Upper lobe of left lung (tissue), 6 donors: ENCODE measurements at regions not wholly inside any gene's neighbourhood (a gene's known extent, or its start where the extent isn't known, plus 50 kb on each side); places are given as distances from the start of the nearest gene placed in this dataset.

Experiments
- ATAC-seq, 2 donors: fragments of 200-7000 bp; cut with Tn5 transposase; one replicate each; pipeline ENCODE4 v1.9.1; 2022; ENCODE audit warnings: mild to moderate bottlenecking in 2 of 2, moderate library complexity in 2 of 2; ENCODE audit not compliant: low FRiP score in 2 of 2
- DNase-seq, 2 donors: peaks; one replicate each; pipeline ENCODE4 v3.0.0-alpha.2; 2019 to 2020
- H3K27ac ChIP-seq, 4 donors: fragments of 200-600 bp; sonication (generic); one replicate each; pipeline ENCODE4 v1.5.1; 2016 to 2019
- H3K27me3 ChIP-seq, 4 donors: fragments of 200-600 bp; sonication (generic); one replicate each; pipeline ENCODE4 v1.5.1; 2017 to 2019
- H3K36me3 ChIP-seq, 4 donors: fragments of 200-600 bp; sonication (generic); one replicate each; pipeline ENCODE4 v1.5.1; 2016 to 2019
- H3K4me1 ChIP-seq, 4 donors: fragments of 200-600 bp; sonication (generic); one replicate each; pipeline ENCODE4 v1.5.1; 2018 to 2019
- H3K4me3 ChIP-seq, 4 donors: fragments of 200-600 bp; sonication (generic); one replicate each; pipeline ENCODE4 v1.5.1; 2017 to 2019; ENCODE audit warnings: mild to moderate bottlenecking in 2 of 4, moderate library complexity in 1 of 4
- H3K9me3 ChIP-seq, 4 donors: fragments of 200-600 bp; sonication (generic); one replicate each; pipeline ENCODE4 v1.5.1; 2018 to 2019
- CTCF ChIP-seq, 6 experiments: fragments of 450-650 bp in 4 of 6; fragments of 200-600 bp in 2 of 6; sonication (generic) in 2 of 6; IDR thresholded peaks; one replicate each; pipeline ENCODE4 v1.5.1; 2016 to 2019; ENCODE audit warnings: antibody characterized with exemption in 6 of 6
- EP300 ChIP-seq, 4 donors: sonication (generic); formaldehyde crosslinking; IDR thresholded peaks; one replicate each; pipeline ENCODE4 v1.5.1; 2017; ENCODE audit warnings: antibody characterized with exemption in 4 of 4, control low read depth in 2 of 4
- POLR2A ChIP-seq, 4 donors: fragments of 450-650 bp; IDR thresholded peaks; one replicate each; pipeline ENCODE4 v1.5.1; 2016 to 2017; ENCODE audit warnings: antibody characterized with exemption in 4 of 4, mild to moderate bottlenecking in 2 of 4
- POLR2AphosphoS5 ChIP-seq, 2 donors: sonication (generic); formaldehyde crosslinking; IDR thresholded peaks; one replicate each; pipeline ENCODE4 v1.5.1; 2017; ENCODE audit warnings: antibody characterized with exemption in 2 of 2
- WGBS, 2 donors: methylation state at CpG; one replicate each; pipeline ENCODE4 v1.1.5; 2017 to 2018; 5-methylcytosine and 5-hydroxymethylcytosine counted together
- donor health status: DM: no; HTN: no; CAD: no; lungs with moderate emphysema.
- donor health status: DM: no; HTN: yes; CAD: no; lungs with severe emphysema.

- H3K27ac ChIP-seq: no peak overlapping the region
- WGBS, 2 donors: 55 to 68% methylated on average over 9 of the region's 9 CpGs
- no peaks in the 10 kb centered on the region for H3K9me3 ChIP-seq
- DNase-seq (no peak), ATAC-seq (no peak)
- no peaks in the 10 kb centered on the region for H3K4me1 ChIP-seq
- no peak overlapping the region for H3K4me3 ChIP-seq
- H3K27me3 ChIP-seq: no peaks in the 10 kb centered on the region
- TF ChIP-seq CTCF (IDR thresholded peaks at IDR 0.05): no peak
- no peak for TF ChIP-seq EP300 (IDR thresholded peaks at IDR 0.05)
- no peak for TF ChIP-seq POLR2AphosphoS5 (IDR thresholded peaks at IDR 0.05)
- no peak for TF ChIP-seq POLR2A (IDR thresholded peaks at IDR 0.05)
- H3K36me3 ChIP-seq: no peaks in the 10 kb centered on the region
These were observed 112.2 kb upstream of the MEIS1 start for GRCh38 chr2:66322506-66323260.

- no peak for TF ChIP-seq POLR2A (IDR thresholded peaks at IDR 0.05)
- TF ChIP-seq POLR2AphosphoS5 (IDR thresholded peaks at IDR 0.05): no peak
- no peak for TF ChIP-seq CTCF (IDR thresholded peaks at IDR 0.05)
- no peak for TF ChIP-seq EP300 (IDR thresholded peaks at IDR 0.05)
- Histone ChIP-seq H3K4me1 (no peaks in the 10 kb centered on the region), H3K27me3 (no peaks in the 10 kb centered on the region), H3K36me3 (no peaks in the 10 kb centered on the region), H3K27ac (no peak overlapping the region), H3K4me3 (no peak overlapping the region), H3K9me3 (peaks cover 0 to under 1% (median 0%) of the 10 kb centered on the region in 4 donors)
- DNase-seq: no peak
- 62 to 66% methylated on average over 3 of the region's 3 CpGs for WGBS, 2 donors
- ATAC-seq: no peak
These were observed 116.8 kb upstream of the MEIS1 start for GRCh38 chr2:66318009-66318561.

GRCh38 chr2:66317268-66317890 is 117.5 kb upstream of the MEIS1 start:
- Histone ChIP-seq H3K36me3 (no peaks in the 10 kb centered on the region), H3K4me1 (no peaks in the 10 kb centered on the region), H3K4me3 (no peak overlapping the region), H3K9me3 (peaks cover 0 to 8% (median 0%) of the 10 kb centered on the region in 4 donors), H3K27ac (no peak overlapping the region), H3K27me3 (no peaks in the 10 kb centered on the region)
- ATAC-seq (no peak), DNase-seq (no peak)
- 60 to 61% methylated on average over 4 of the region's 4 CpGs for WGBS, 2 donors
- no peak for TF ChIP-seq POLR2AphosphoS5 (IDR thresholded peaks at IDR 0.05)
- no peak for TF ChIP-seq EP300 (IDR thresholded peaks at IDR 0.05)
- no peak for TF ChIP-seq CTCF (IDR thresholded peaks at IDR 0.05)
- no peak for TF ChIP-seq POLR2A (IDR thresholded peaks at IDR 0.05)

- Histone ChIP-seq H3K27me3 (no peaks in the 10 kb centered on the region), H3K27ac (no peak overlapping the region), H3K36me3 (no peaks in the 10 kb centered on the region), H3K4me3 (no peak overlapping the region), H3K4me1 (peaks cover 0 to 2% (median 0%) of the 10 kb centered on the region in 4 donors), H3K9me3 (peaks cover 0 to 2% (median 0%) of the 10 kb centered on the region in 4 donors)
- TF ChIP-seq CTCF (IDR thresholded peaks at IDR 0.05): no peak
- TF ChIP-seq EP300 (IDR thresholded peaks at IDR 0.05): no peak
- no peak for TF ChIP-seq POLR2AphosphoS5 (IDR thresholded peaks at IDR 0.05)
- no peak for TF ChIP-seq POLR2A (IDR thresholded peaks at IDR 0.05)
- WGBS, 2 donors: 48 to 52% methylated on average over 1 of the region's 1 CpG
- DNase-seq (no peak), ATAC-seq (no peak)
These were observed 128.4 kb upstream of the MEIS1 start for GRCh38 chr2:66306483-66306882.
